ENCODE measurements at regions not wholly inside any gene's neighbourhood (a gene's known extent, or its start where the extent isn't known, plus 50 kb on each side); places are given as distances from the start of the nearest gene placed in this dataset.

- Histone ChIP-seq H2AFZ (no peak overlapping the region), H3K4me1 (ENCODE audit: insufficient read depth) (no peaks in the 10 kb centered on the region), H4K20me1 (replicated peaks; ENCODE audit: insufficient read depth) (no peaks in the 10 kb centered on the region), H3K79me2 (replicated peaks; ENCODE audit: insufficient read depth) (no peaks in the 10 kb centered on the region), H3F3A (replicated peaks; ENCODE audit: low read depth) (no peaks in the 10 kb centered on the region), H3K27me3 (ENCODE audit: insufficient read depth) (no peaks in the 10 kb centered on the region), H3K27ac (ENCODE audit: low read depth) (no peak overlapping the region), H3K4me2 (no peak overlapping the region), H3K4me3 (no peak overlapping the region), H3K36me3 (ENCODE audit: insufficient read depth) (no peaks in the 10 kb centered on the region), H3K9me2 (ENCODE audit: insufficient read depth) (no peaks in the 10 kb centered on the region)
- no peak for DNase-seq (ENCODE audit: low spot score)
- H3K27ac Mint-ChIP-seq = no peak overlapping the region
- H3K9me3 Mint-ChIP-seq = peaks cover 89% of the 10 kb centered on the region
- H3K4me3 Mint-ChIP-seq = no peak overlapping the region
- H3K27me3 Mint-ChIP-seq (ENCODE audit: insufficient read depth, low read depth, poor library complexity) = peaks cover 3% of the 10 kb centered on the region
- no peak for ATAC-seq
- peaks cover 6% of the 10 kb centered on the region; the same call in 2 of the 3 replicates for H3K36me3 Mint-ChIP-seq (ENCODE audit: low read depth)
- TF ChIP-seq NANOG (IDR thresholded peaks at IDR 0.05; ENCODE audit: borderline replicate concordance) (no peak), EZH2phosphoT487 (IDR thresholded peaks at IDR 0.05; ENCODE audit: unreplicated experiment) (no peak), CREB1 (CRISPR knock-in tag; IDR thresholded peaks at IDR 0.05; ENCODE audit: low read depth) (no peak), ETS1 (IDR thresholded peaks at IDR 0.05) (no peak), JUNB (IDR thresholded peaks at IDR 0.05; ENCODE audit: unreplicated experiment) (no peak), ZNF331 (CRISPR knock-in tag; IDR thresholded peaks at IDR 0.05; ENCODE audit: low read depth) (no peak), STAT1 (IDR thresholded peaks at IDR 0.05; ENCODE audit: unreplicated experiment) (no peak), REST (IDR thresholded peaks at IDR 0.05; ENCODE audit: unreplicated experiment) (no peak), EZH2 (IDR thresholded peaks at IDR 0.05; ENCODE audit: low read depth, unreplicated experiment) (no peak), ZNF114 (CRISPR knock-in tag; IDR thresholded peaks at IDR 0.05) (no peak), CTCF (conservative IDR thresholded peaks at IDR 0.05; ENCODE audit: low read depth in 2 of 2) (no peak), POLR2AphosphoS5 (IDR thresholded peaks at IDR 0.05; ENCODE audit: low read depth) (no peak), ZNF462 (CRISPR knock-in tag; IDR thresholded peaks at IDR 0.05) (no peak)
- no peaks in the 10 kb centered on the region for H3K4me1 Mint-ChIP-seq
Measured at GRCh38 chr14:82565825-82566224, 1032.2 kb upstream of the SEL1L start.

Data from GM23338 (cell line).